Peyer's patch (tissue), 4 donors: ENCODE measurements at regions not wholly inside any gene's neighbourhood (a gene's known extent, or its start where the extent isn't known, plus 50 kb on each side); places are given as distances from the start of the nearest gene placed in this dataset.

ENCODE experiments used
- CTCF ChIP-seq, 6 experiments: fragments of 450-650 bp in 4 of 6; fragments of 200-600 bp in 2 of 6; sonication (generic) in 1 of 6; IDR thresholded peaks; one replicate each; pipeline ENCODE4 v1.5.1; 2017 to 2019; ENCODE audit warnings: antibody characterized with exemption in 6 of 6, mild to moderate bottlenecking in 3 of 6, moderate library complexity in 1 of 6
- POLR2A ChIP-seq, 2 donors: fragments of 450-650 bp; IDR thresholded peaks; one replicate each; pipeline ENCODE4 v1.5.1; 2017; ENCODE audit warnings: antibody characterized with exemption in 2 of 2, mild to moderate bottlenecking in 2 of 2, moderate library complexity in 2 of 2

GRCh38 chr2:43045866-43046265 is 180.5 kb downstream of the ZFP36L2 start:
- TF ChIP-seq CTCF (IDR thresholded peaks at IDR 0.05) (no peak), POLR2A (IDR thresholded peaks at IDR 0.05) (no peak)
